HG03280 (cell line): ENCODE measurements at regions not wholly inside any gene's neighbourhood (a gene's known extent, or its start where the extent isn't known, plus 50 kb on each side); places are given as distances from the start of the nearest gene placed in this dataset.

Experiments used
- ATAC-seq: cut with Tn5 transposase; IDR thresholded peaks from one replicate; pipeline ENCODE4 v1.9.1; 2021; ENCODE audit warnings: mild to moderate bottlenecking, moderate library complexity; ENCODE audit not compliant: unreplicated experiment

DNA sequence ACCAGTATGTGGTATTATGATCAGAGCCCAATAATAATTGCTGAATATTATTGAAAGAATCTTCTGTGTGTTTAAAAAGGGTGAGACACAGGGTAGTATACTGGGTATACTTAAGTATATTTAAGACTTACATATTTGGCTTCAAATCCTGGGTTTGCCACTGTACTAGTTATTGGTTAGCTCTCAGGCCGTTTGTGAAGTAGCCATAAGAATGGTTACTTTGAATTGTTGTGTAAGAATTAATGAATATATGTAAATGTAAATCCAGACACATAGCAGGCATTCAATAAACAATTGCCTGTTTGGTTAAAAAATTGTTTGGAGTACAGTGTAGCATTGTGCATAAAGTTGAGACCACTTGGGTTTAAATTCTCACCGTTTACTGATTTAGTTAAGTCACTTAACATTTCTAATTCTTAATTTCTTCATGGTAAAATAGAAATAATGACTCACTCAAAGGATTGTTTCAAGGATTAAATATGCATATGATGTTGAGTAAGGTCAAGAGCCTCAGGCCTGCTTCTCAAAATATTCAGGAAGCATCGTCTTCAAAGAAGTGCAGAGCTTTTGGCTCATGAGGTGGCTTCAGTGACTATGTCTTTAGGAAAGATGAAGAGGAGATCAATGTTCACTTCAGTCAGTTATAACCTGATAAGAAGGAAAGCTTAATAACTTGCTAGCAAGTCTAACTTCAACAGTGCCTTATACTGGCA lies 207.9 kb upstream of the NT5C1B start:
- no peak for ATAC-seq

DNA sequence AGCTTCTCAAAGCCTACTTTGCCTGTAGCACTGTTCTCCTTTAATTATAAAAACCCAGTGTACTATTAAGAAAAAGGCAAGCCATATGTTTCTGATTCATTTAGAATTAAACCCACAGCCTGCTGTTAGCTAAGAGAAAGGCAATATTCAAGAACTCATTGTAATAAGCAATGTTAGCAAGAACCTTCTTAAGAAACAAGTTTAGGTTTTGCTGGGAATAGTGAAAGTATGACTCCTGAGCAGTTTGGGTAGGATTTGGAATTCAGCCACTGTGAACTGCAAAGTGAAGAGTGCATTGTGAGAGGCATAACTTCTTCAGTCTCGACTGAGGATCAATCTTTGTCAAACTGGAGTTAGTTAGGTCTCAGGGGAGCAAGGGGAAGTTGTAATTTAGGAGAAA lies 206.5 kb upstream of the NT5C1B start:
- ATAC-seq: no peak

DNA sequence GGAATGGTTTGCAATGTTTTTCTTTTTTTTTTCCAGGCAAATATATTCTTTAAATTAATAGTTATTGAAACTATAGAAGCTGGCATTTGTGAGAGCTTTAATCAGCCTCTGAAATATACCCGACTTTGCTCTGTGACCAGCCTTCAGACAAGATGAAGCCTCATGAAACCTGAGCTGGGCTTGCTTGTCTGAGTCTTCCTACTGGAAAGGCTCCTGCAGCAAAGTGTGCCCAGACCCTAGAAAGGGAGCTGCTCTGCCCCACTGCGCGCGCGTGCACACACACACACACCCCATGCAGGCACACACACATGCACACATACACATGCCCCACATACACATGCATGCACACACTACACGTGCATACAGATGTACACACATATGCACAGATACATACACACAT lies 203.3 kb upstream of the NT5C1B start:
- no peak for ATAC-seq

DNA sequence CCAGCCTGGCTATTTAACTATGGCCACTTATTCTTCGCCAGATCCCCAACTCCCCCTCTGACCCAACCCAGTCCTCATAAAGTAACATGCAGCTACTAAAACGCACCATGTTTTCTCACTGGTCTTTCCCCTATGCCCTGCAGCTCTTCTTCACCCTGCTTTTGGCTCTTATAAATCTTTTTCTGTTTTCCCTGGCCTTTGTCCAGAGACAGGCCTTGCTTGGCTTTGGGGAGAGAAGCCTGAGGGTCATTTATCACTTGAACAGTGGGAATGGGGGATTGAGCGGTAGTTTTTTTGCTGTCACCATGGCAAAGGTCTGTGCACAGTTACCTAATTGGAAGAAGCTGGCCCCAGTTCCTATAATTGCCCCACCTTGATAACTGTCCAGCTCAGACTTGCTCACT lies 202.9 kb upstream of the NT5C1B start:
- ATAC-seq: no peak

DNA sequence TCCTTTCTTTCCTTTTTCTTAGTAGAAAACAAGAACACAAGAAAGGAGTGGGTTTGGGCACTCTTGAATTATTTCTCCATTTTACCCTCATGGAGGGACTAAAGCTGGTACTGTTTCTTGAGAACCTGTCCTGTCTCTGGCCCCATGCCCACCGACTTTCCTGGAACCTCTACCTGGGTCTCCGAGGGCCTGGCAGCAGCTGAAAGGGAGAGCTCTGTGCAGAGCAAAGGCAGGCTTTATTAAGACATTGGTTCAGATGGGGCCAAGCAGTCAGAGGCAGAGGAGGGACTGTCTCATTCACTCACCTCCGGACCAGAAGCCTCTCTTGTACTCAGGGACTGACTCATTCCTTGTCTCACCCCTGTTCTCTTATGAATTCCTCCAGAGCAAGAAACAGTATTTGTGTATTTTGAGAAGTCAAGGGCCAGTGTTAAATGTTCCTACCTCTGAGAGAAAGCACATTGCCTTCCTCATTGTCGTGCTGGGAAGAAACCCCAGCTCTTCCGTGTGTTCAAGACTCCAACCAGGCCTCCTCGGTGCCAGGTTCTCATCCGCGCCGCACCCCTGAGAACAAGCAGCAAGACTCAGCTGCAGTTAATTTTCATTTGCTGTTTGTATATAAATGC lies 201.9 kb upstream of the NT5C1B start:
- no peak for ATAC-seq

DNA sequence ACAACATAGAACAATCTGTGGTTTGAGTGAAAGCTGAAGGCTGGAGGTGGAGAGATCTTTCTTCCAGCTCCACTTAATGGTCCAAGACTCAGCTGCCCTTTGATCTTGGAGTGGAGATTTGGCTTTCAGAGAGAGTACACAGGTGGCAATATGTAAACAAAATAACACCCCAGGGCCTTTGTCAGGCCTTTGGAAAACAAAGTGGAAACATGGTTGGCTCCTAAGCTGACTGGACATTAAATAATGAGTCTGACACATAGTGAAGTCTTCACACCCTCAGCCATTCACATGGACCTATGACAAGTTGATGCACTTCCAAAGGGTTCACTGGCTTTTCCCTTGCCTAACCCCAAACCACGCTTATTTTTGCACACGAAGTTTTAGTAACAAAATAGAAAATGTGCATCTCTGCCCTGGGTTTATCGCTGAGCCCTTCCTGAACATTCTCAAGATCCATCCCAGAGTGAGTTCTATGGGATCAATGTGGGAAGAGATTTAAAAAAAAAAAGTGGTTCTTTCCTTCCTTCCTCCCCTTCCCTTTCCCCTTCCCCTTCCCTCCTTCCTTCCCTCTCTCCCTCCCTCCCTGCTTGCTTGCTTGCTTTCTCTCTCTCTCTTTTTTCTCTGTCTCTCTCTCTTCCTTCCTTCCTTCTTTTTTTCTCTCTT lies 201.3 kb upstream of the NT5C1B start:
- ATAC-seq: no peak

DNA sequence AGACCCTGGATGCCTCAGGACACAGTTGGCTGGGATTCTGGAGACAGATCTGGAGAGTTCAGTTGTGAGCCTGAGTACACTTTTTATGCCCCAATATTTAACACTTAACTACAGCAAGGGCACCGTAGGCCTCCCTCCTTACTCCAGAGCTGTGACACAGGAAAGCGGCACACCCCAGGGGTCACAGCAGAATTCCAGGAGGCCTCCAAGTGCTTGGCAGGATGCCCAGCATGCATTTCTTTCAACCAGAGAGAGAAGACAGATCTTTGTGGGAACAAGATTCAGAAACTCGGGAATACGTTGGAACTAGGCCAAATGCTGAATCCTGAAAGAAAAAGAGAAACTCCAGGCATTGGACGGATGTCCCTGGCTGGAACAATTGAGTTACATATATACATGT lies 199.2 kb upstream of the NT5C1B start:
- ATAC-seq: no peak

DNA sequence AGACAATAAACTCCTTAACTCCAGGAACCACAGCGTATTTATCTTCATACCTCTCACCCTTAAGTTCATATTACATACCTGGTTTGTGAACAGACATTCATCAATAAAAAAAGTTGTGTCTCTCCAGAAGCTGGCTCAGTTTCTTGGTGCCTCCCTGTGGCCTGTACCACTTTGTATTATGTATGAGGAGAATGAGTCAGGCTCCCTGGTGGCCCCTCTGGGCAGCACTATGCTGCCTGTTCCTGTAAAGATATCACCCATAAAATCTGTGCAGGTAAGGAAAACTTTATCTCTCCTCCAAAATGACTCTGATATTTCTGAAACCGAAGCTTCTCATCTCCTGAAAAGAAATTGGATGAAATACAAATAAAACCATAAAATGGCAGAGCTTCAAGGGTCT lies 198.4 kb upstream of the NT5C1B start:
- no peak for ATAC-seq

DNA sequence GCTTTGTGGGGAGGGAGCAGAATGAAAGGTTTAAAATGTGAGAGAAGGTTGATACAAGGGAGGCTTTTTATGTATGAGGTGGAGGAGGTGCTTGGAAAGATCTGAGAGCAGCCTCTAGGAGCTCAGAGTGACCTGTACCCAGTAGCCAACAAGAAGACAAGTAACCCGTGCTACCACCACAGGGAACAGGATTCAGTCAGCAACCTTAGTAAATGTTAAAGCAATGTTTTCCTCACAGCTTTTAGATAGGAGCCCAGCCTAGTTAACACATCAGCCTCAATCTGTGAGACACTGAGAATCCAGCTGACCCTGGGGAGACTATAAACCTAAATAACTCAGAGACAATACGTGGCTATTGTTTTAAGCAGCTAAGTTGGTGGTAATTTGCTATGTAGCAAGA lies 194.9 kb upstream of the NT5C1B start:
- no peak for ATAC-seq

DNA sequence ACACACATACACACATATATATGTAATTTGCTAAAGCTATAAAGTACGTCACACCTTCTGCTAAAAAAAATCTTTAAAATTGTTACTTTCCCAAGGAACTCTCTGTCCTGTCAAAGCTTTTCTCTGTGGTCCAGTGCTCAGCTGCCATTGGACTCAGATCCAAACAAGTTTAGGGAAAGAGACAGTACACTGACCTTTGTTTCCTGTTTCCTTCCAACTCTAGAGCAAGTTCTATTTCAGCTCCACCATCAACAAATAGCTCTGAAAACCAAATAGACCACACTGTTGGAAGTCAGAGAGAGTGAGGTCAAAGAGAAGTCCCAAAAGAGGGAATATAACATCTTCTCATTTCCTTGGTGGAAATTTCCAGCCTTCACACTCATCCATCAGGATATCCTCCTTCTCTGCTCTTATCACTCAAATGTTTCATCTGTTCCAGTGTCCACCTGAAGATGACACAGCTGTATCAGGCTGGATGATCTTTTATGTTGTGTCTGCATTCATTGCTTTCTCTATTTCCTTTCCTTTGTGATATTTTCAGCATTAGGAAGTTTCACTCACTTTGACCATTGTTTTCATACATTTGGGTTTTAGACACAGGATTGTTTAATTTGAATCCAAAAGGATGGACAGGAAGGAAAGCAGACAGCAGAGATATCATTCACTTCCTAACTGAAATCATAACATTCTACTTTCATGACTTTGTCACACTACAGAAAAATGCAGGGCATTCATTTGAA lies 192.3 kb upstream of the NT5C1B start:
- ATAC-seq: no peak

DNA sequence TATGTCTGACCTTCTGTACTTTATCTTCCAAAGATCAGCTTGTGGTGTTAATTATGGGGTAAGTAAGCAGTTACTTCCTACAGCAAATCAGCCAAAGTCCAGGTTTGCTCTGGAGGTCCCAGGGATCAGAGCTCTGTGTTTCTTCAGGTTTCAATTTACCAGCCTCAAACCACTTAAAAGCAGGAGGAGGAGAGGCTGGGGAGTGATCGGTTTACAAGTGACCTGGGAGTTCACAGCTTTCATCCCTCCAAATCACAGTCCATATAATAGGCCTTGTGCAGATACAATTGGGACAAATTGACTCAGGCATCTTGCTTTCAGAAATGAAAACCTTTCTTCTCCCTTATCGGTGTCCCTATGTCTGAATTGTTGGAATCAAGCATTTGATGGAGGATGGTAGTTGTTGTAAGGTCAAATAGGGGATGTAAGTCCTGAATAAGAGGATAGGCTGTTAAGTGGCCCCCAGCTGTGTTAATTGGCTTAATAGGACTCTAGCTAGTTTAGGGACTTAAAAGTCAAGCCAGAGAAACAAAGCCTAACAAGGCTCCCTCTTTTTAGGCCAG lies 188.0 kb upstream of the NT5C1B start:
- ATAC-seq: no peak

DNA sequence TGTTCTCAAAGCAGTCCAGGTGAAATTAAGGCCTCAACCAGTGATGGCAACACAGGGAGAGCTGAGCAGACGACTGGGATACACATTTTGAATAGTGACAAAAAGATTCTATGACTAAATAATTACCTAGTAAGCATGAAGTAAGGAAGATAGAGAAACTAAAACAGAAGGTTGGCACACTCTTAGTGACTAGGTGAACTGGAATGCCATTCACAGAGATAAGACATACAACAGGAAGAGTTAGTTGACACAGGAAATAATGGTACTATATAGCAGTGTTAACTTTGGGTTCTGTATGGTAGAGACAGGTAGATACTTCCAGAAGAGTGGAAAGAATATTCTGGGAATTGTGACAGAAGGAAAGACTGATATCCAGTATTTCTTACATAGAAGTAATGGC lies 181.8 kb upstream of the NT5C1B start:
- ATAC-seq: no peak

DNA sequence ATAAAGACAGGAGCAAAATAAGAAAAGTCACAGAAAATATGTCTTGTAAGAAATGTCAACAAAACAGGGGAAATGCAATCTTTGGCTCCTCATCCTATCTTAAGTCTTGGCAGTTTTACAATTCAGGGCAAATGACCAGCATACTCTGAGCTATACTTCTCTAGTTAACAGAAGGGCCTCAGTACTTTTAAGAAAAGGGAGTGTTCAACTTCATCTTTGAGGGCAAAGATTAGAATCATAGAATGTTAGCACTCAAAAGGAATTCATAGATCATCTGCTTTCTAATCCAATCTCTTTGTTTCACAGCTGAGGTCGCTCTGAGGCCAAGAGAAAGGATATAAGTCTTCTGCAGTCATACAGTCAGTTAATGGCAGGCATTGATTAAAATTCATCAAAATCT lies 174.0 kb upstream of the NT5C1B start:
- no peak for ATAC-seq

DNA sequence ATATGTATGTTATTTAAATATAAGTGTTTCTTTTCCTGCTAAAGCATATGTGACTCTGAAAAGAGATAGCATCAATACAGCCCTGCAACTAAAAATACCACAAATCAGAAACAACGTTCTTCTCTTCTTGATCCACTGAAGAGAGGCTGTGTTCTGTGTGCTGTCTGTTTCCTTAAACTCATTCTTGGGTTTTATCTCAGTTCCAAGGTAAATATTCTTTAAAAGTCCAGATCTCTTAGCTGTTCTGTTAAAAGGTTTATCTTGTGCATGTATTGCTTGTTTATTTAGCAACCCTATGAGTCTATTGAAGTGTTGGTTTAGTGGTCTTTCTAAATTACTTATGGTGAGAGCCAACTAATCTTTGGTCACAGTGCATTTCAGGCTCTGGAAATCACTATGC lies 173.3 kb upstream of the NT5C1B start:
- no peak for ATAC-seq

DNA sequence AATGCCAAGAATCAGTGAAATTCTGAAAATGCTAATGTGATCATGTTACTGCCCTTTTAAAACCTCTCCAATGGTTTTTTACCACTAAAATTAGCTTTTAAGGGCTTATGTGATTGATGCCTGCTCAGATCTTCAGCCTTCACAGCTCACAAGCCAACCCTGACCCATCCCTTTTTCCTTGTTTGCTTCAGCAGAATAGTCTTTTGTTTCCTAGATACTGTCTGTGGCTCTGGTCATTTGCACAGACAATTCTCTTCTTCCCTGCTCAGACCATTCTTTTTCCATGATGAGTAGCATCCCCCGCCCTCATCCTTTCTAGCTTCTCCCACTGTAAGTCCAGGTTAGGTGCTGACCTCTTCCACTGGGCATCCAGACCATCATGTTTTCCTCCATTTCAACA lies 164.9 kb upstream of the NT5C1B start:
- no peak for ATAC-seq

DNA sequence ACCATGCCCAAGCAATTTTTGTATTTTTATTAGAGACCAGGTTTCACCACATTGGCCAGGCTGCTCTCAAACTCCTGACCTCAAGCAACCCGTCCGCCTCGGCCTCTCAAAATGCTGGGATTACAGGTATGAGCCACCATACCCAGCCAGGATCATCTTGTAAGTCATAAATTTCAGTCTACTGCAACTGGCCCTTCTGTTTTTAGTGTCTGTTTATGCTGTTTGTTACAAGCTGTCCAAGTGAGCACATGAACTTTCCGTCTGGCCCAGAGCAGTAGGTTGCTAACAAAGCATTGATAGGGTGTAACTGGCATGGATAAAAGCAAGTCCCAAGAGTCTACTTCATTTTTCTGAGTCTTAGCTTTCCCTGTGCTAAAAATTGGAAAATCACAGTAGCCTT lies 164.4 kb upstream of the NT5C1B start:
- ATAC-seq: no peak

DNA sequence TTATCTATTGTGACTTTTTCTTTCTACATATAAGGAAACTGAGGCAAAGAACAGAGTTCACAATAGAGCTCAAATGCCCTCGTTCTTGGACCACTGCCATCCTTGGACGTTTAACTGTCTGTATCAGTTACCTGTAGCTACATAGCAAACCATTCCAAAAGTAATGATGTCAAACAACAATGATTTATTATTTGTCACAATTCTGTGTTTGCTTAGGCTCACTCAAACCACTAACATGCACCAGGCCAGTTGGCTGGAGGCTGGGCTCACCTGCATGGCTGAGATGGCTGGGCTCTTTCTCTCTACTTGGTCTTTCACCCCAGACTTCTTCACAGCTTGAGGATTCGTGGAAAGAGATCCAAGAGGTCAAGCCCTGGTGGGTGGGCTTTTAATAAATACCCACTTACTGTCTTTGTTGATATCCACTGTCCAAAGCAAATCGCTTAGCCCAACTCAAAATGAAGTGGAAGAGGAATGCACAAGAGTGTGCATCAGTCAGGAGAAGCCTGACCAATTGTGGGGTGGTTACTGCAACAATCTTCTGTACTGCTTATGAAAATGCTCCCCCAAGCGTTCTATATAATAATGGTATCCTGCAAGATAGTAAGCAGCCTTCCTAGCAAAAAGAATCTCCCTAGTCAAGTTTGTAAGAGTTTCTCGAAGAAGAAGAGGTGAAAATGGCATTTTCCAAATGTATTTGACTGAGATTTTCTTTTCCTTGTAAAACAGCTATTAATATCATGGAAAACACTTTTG lies 163.5 kb upstream of the NT5C1B start:
- no peak for ATAC-seq

DNA sequence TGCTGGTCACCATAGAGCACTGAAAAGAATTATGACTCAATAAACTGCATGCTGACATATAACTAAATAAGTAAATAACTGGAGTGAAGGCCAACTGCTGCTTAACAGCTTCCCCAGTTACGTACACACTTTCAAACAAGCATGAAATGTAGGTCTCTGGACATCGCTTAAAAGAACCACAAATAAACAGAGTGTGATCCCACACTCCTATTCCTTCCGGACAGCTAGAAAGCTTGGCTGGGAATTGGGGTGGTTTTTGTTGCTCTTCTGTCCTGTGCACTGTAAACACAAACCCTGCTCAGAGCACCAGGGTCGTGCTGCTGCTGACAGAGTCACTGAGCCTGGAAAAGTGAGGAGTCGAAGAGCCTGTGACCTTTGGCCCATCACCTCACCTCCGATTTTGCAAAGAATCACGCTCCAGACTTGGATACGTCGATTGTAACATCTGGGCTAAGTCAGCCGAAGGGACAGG lies 162.7 kb upstream of the NT5C1B start:
- ATAC-seq: no peak

DNA sequence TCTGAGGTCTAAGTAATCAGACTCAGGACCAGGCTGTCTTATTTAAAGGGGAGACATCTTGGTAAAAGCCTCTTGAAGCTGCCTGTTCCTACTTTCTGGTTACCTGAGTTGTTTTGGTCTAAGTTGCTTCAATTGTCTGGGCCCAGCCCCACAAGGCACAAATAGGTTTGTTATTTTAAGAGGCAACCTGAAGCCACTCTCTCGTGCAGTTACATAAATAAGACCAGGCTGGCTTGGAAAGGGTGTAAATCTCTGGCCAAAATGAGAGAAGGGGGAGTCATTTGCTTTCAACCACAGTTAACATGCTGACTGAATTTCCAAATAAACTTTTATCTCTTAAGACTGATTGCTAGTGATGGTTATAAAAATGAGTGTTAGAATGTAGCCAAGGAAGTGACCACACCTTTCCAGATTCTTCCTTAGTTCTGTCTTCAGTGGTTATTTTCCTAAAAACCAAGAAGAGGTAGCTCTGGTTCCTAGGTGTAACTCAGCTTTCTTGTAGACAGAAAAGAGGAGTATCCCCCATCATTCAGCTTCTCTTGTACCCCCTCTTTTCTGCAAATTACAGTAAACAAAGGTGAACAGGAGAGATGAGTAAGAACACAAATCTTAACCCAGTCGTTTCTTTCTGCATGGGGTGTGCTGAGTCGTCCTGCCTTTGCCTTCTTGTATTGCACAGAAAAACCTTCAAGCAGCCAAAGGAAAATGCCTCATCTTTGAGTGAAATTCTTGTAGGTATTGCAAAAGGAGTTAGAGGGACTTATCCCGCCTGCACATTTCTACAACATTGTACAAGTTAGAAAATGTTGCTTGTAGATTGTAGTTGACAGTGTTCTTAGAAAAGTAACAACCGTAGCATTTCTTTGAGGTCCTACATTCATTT lies 161.5 kb upstream of the NT5C1B start:
- ATAC-seq: no peak
